HCT116 (cell line): ENCODE measurements at regions not wholly inside any gene's neighbourhood (a gene's known extent, or its start where the extent isn't known, plus 50 kb on each side); places are given as distances from the start of the nearest gene placed in this dataset.

Experiments used
- CTCF ChIP-seq, 3 experiments: fragments of 200-600 bp in 1 of 3; sonication (generic) in 1 of 3; IDR thresholded peaks in 2 of 3; conservative IDR thresholded peaks in 1 of 3; 2 replicates each; pipeline ENCODE4 v1.5.1; 2012 to 2017; ENCODE audit warnings: low read depth in 2 of 3, low read length in 2 of 3, antibody characterized with exemption in 1 of 3, borderline replicate concordance in 1 of 3, control low read depth in 1 of 3, mild to moderate bottlenecking in 1 of 3, mixed read lengths in 1 of 3, mixed run types in 1 of 3, moderate library complexity in 1 of 3; ENCODE audit not compliant: insufficient read depth in 1 of 3
- EZH2 ChIP-seq: fragments of 200-600 bp; sonication (generic); IDR thresholded peaks from 2 replicates; pipeline ENCODE4 v1.6.1; 2017; ENCODE audit warnings: antibody characterized with exemption, mixed run types
- POLR2A ChIP-seq: IDR thresholded peaks from 2 replicates; pipeline ENCODE4 v1.7.0; 2011; ENCODE audit warnings: borderline replicate concordance; ENCODE audit not compliant: insufficient read depth, insufficient read length; ENCODE audit errors: extremely low read depth
- POLR2AphosphoS5 ChIP-seq: IDR thresholded peaks from 2 replicates; pipeline ENCODE4 v1.6.1; 2011; ENCODE audit warnings: mild to moderate bottlenecking, low read depth, low read length, moderate library complexity
- RAD21 ChIP-seq: IDR thresholded peaks from 2 replicates; pipeline ENCODE4 v1.6.1; 2012; ENCODE audit warnings: low read depth, mild to moderate bottlenecking
- REST ChIP-seq: IDR thresholded peaks from 2 replicates; pipeline ENCODE4 v1.6.1; 2012; ENCODE audit warnings: low read depth
- SRF ChIP-seq: IDR thresholded peaks from 2 replicates; pipeline ENCODE4 v1.6.1; 2012; ENCODE audit warnings: low read depth
- YY1 ChIP-seq: IDR thresholded peaks from 2 replicates; pipeline ENCODE4 v1.6.1; 2011; ENCODE audit warnings: low read length, low read depth, moderate library complexity, mild to moderate bottlenecking; ENCODE audit not compliant: insufficient replicate concordance; ENCODE audit errors: extremely low read depth

DNA sequence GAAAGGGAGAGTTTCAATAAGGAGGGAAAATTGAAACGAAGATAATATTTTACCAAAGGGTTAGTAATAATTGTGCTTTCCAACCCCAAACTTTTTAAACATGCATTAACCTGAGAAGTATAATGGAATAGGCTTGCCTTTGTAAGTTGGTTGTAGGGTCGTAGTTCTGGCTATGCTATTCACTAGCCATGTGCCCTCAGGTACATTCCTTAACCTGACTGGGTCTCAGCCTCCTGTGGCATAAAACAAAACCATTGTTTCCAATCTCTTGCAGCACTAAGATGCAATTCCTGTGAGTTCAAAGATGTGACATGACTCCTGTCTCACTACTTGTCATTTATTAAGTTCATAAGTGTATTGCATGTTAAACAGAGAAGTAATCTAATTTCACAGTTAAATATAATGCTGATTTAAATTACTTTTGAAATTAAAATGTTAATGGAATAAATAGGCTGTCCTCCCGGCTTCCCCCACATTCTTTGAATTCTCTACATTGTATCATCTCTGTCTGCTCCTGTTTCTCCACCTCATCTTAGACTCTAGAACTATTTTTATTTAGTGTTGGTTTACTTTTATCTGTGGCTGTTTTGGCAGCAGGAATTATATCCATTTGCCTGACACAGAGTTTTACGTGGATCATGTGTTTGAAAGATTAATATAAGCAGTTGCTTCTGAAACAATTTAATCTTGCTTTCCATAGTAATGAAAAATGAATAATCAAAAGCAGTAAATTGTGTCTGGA lies 216.3 kb downstream of the FAT3 start:
- TF ChIP-seq EZH2 (no peak), YY1 (no peak), CTCF (IDR thresholded peaks at IDR 0.05 in 2 of 3, conservative IDR thresholded peaks at IDR 0.05 in 1 of 3; ENCODE audit: borderline replicate concordance in 1 of 3, insufficient read depth in 1 of 3, low read depth in 2 of 3, low read length in 2 of 3) (no peak), REST (no peak), POLR2AphosphoS5 (no peak), RAD21 (no peak), POLR2A (no peak), SRF (no peak)
